HepG2 (cell line): ENCODE measurements at regions not wholly inside any gene's neighbourhood (a gene's known extent, or its start where the extent isn't known, plus 50 kb on each side); places are given as distances from the start of the nearest gene placed in this dataset.

Experiments used
- ARNT ChIP-seq: fragments of 450-650 bp; IDR thresholded peaks from 2 replicates; pipeline ENCODE4 v1.6.1; 2017
- ATF6 ChIP-seq: sonication (generic); formaldehyde crosslinking; conservative IDR thresholded peaks from 2 replicates; pipeline ENCODE4 v1.4.0; 2020; ENCODE audit warnings: missing genetic modification reagents
- GABPA ChIP-seq, 2 experiments: IDR thresholded peaks; 2 replicates each; pipeline ENCODE4 v1.6.1; 2011 to 2016; ENCODE audit warnings: low read depth in 2 of 2, low read length in 1 of 2, missing biosample characterization in 1 of 2, missing genetic modification characterization in 1 of 2
- GLI4 ChIP-seq: sonication (generic); formaldehyde crosslinking; IDR thresholded peaks from 2 replicates; pipeline ENCODE4 v1.5.1; 2020; ENCODE audit warnings: missing genetic modification reagents, mild to moderate bottlenecking, moderate library complexity, borderline replicate concordance
- JUN ChIP-seq: sonication (generic); formaldehyde crosslinking; IDR thresholded peaks from 2 replicates; pipeline ENCODE4 v1.4.0; 2020; ENCODE audit warnings: mild to moderate bottlenecking, missing genetic modification reagents
- MXD4 ChIP-seq: IDR thresholded peaks from 2 replicates; pipeline ENCODE4 v1.6.1; 2016; ENCODE audit warnings: mild to moderate bottlenecking, missing biosample characterization, missing genetic modification reagents
- TAF1 ChIP-seq: sonication (generic); formaldehyde crosslinking; IDR thresholded peaks from 2 replicates; pipeline ENCODE4 v1.4.0; 2020; ENCODE audit warnings: missing genetic modification reagents
- ZNF510 ChIP-seq: sonication (generic); formaldehyde crosslinking; IDR thresholded peaks from 2 replicates; pipeline ENCODE4 v1.4.0; 2020; ENCODE audit warnings: low read depth, mild to moderate bottlenecking, missing genetic modification reagents
- TF ChIP-seq, protein P1 (sequence below): IDR thresholded peaks from 2 replicates; pipeline ENCODE4 v1.6.1; 2016; ENCODE audit warnings: low read depth, borderline replicate concordance
- TF ChIP-seq, protein P2 (sequence below): sonication (generic); formaldehyde crosslinking; IDR thresholded peaks from 2 replicates; pipeline ENCODE4 v1.4.0; 2020; ENCODE audit warnings: missing genetic modification reagents
- TF ChIP-seq, protein P3 (sequence below): sonication (generic); formaldehyde crosslinking; IDR thresholded peaks from 2 replicates; pipeline ENCODE4 v1.4.0; 2020; ENCODE audit warnings: missing genetic modification reagents, mild to moderate bottlenecking, borderline replicate concordance
- TF ChIP-seq, protein P4 (sequence below): sonication (generic); formaldehyde crosslinking; IDR thresholded peaks from 2 replicates; pipeline ENCODE4 v1.5.0; 2020; ENCODE audit warnings: mild to moderate bottlenecking, missing genetic modification reagents, moderate library complexity

GRCh38 chr19:30656520-30657100, 284.4 kb downstream of the ZNF536 start:
- TF ChIP-seq GABPA (IDR thresholded peaks at IDR 0.05; ENCODE audit: low read depth, low read length) (no peak), GABPA (CRISPR knock-in tag; IDR thresholded peaks at IDR 0.05; ENCODE audit: low read depth) (no peak), MXD4 (CRISPR knock-in tag) (no peak), TAF1 (CRISPR knock-in tag) (no peak), JUN (CRISPR knock-in tag) (no peak), ZNF510 (no peak), ARNT (no peak), GLI4 (CRISPR knock-in tag) (no peak), ATF6 (no peak)
- TF ChIP-seq, protein P1, sequence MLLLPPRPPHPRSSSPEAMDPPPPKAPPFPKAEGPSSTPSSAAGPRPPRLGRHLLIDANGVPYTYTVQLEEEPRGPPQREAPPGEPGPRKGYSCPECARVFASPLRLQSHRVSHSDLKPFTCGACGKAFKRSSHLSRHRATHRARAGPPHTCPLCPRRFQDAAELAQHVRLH = no peak
- TF ChIP-seq, protein P2, sequence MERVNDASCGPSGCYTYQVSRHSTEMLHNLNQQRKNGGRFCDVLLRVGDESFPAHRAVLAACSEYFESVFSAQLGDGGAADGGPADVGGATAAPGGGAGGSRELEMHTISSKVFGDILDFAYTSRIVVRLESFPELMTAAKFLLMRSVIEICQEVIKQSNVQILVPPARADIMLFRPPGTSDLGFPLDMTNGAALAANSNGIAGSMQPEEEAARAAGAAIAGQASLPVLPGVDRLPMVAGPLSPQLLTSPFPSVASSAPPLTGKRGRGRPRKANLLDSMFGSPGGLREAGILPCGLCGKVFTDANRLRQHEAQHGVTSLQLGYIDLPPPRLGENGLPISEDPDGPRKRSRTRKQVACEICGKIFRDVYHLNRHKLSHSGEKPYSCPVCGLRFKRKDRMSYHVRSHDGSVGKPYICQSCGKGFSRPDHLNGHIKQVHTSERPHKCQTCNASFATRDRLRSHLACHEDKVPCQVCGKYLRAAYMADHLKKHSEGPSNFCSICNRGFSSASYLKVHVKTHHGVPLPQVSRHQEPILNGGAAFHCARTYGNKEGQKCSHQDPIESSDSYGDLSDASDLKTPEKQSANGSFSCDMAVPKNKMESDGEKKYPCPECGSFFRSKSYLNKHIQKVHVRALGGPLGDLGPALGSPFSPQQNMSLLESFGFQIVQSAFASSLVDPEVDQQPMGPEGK (CRISPR knock-in tag) = no peak
- TF ChIP-seq, protein P3, sequence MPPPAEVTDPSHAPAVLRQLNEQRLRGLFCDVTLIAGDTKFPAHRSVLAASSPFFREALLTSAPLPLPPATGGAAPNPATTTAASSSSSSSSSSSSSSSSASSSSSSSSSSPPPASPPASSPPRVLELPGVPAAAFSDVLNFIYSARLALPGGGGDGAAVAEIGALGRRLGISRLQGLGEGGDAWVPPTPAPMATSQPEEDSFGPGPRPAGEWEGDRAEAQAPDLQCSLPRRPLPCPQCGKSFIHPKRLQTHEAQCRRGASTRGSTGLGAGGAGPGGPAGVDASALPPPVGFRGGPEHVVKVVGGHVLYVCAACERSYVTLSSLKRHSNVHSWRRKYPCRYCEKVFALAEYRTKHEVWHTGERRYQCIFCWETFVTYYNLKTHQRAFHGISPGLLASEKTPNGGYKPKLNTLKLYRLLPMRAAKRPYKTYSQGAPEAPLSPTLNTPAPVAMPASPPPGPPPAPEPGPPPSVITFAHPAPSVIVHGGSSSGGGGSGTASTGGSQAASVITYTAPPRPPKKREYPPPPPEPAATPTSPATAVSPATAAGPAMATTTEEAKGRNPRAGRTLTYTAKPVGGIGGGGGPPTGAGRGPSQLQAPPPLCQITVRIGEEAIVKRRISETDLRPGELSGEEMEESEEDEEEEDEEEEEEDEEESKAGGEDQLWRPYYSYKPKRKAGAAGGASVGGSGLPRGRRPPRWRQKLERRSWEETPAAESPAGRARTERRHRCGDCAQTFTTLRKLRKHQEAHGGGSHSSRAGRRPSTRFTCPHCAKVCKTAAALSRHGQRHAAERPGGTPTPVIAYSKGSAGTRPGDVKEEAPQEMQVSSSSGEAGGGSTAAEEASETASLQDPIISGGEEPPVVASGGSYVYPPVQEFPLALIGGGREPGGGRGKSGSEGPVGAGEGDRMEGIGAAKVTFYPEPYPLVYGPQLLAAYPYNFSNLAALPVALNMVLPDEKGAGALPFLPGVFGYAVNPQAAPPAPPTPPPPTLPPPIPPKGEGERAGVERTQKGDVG (CRISPR knock-in tag) = no peak
- TF ChIP-seq, protein P4, sequence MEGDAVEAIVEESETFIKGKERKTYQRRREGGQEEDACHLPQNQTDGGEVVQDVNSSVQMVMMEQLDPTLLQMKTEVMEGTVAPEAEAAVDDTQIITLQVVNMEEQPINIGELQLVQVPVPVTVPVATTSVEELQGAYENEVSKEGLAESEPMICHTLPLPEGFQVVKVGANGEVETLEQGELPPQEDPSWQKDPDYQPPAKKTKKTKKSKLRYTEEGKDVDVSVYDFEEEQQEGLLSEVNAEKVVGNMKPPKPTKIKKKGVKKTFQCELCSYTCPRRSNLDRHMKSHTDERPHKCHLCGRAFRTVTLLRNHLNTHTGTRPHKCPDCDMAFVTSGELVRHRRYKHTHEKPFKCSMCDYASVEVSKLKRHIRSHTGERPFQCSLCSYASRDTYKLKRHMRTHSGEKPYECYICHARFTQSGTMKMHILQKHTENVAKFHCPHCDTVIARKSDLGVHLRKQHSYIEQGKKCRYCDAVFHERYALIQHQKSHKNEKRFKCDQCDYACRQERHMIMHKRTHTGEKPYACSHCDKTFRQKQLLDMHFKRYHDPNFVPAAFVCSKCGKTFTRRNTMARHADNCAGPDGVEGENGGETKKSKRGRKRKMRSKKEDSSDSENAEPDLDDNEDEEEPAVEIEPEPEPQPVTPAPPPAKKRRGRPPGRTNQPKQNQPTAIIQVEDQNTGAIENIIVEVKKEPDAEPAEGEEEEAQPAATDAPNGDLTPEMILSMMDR (CRISPR knock-in tag) = no peak
